PC-3 (cell line): ENCODE measurements at regions not wholly inside any gene's neighbourhood (a gene's known extent, or its start where the extent isn't known, plus 50 kb on each side); places are given as distances from the start of the nearest gene placed in this dataset.

Experiments used
- CTCF ChIP-seq: fragments of 300-600 bp; sonication (generic); conservative IDR thresholded peaks from 2 replicates; pipeline ENCODE4 v1.5.1; 2017; ENCODE audit warnings: antibody characterized with exemption, low read depth, mild to moderate bottlenecking, low read length
- EZH2phosphoT487 ChIP-seq: fragments of 300-600 bp; sonication (generic); IDR thresholded peaks from 2 replicates; pipeline ENCODE4 v1.6.1; 2018; ENCODE audit warnings: mild to moderate bottlenecking, antibody characterized with exemption, low read length, borderline replicate concordance

DNA sequence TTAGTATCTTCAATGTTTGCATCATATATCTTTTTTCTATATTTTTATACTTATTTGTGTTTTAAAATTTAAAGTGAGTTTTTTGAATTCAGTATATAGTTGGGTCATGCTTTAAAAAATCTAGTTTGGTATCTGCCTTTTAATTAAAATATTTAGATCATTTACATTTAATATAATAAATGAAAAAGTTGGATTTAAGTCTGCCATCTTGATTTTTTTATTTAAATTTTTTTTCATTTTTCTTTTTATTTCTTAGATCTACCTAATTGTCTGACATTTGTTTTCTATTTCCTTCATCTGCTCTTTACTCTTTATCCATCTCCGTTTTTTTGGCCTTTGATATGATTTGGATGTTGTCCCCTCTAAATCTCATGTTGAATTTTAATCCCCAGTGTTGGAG lies 50.0 kb upstream of the N4BP1 start:
- TF ChIP-seq CTCF = no peak
- TF ChIP-seq EZH2phosphoT487 = no peak
